Glomerular visceral epithelial cell (primary cell): ENCODE measurements at regions not wholly inside any gene's neighbourhood (a gene's known extent, or its start where the extent isn't known, plus 50 kb on each side); places are given as distances from the start of the nearest gene placed in this dataset.

Source experiments
- DNase-seq: peaks from one replicate; pipeline ENCODE4 v3.0.0-alpha.2; 2016; ENCODE audit errors: extremely low spot score

DNA sequence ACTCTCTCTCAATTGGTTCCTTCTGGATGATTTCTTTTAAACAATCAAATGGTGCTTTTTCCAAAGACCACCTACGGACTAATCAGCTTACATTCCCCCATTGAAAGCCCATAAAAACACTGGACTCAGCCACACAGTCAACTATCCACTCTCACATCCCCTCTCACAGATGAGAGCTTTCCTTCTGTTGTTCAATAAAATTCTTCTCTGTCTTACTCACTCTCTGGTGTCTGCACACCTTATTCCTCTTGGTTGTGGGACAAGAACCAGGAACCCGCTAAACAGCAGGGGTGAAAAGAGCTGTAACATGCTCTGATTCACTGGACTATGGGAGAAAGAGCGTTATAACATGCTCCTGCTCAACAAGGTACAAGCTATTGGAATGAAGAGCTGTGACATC lies 2896.2 kb downstream of the PCDH9 start:
- no peak for DNase-seq

- DNase-seq: peak; percentile 22
Observed at GRCh38 chr13:64332048-64332447, 2898.1 kb downstream of the PCDH9 start.

GRCh38 chr13:64327505-64328194 lies 2902.5 kb downstream of the PCDH9 start:
- DNase-seq: no peak

DNA sequence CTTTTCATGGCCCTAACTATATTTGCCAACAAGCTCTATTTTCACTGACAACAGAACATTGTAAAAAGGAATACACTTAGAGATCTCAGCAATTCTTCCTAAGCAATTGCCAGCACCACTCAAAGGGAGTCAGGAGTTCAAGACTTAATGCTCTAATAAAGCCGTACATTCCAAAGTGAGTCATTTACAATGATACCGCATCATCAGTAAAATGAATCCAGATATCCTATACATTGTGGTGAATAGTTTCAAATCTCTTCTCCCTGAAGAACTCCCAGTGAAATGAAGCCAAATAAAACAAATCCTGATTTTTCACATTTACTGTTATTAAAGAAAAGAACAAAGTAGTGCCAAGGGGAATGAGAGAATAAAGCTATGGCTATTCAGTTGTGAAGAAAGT lies 2898.7 kb upstream of the PCDH20 start:
- DNase-seq: no peak

DNA sequence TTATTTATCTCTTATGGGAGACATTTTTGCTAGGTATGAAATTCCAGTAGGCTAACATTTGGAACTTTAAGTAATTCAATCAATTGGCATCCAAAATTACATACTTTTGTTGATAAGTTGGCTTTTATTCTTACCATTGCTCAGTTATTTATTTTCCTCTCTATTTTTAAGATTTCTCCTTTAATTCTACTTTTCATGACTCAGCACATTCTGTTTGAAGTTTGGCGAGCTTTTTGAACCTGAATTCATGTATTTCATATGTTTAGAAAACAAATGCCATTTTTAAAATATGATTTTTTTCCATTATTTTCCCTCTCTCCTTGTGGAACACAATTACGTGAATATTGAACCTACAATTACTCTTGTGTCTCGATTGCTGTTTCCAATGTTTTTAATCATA lies 2896.3 kb upstream of the PCDH20 start:
- no peak for DNase-seq

DNA sequence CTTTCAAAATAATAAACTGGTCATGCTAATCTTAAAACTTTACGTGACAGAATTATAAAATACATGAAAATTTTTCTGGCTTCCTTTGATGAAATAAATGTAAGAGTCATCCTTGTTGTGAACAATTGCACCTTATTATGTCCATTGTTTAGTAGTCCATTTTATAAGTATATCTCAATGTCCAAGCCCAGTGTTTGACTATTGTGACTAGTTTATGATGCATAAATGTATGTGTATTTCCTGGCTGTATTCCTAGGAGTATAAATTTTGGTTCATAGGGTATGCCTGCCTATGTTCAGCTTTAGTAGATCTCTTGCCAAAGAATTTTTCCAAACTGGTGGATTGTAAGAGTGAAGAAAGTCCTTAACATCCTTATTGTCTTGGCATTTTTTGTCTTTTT lies 2895.5 kb upstream of the PCDH20 start:
- DNase-seq: no peak

- no peak for DNase-seq
Observed at GRCh38 chr13:64305246-64305645, 2889.6 kb upstream of the PCDH20 start.

GRCh38 chr13:64300239-64300638 lies 2884.6 kb upstream of the PCDH20 start:
- no peak for DNase-seq

GRCh38 chr13:64293923-64294322 lies 2878.3 kb upstream of the PCDH20 start:
- no peak for DNase-seq

- no peak for DNase-seq
Observed at GRCh38 chr13:64289702-64290101, 2874.1 kb upstream of the PCDH20 start.

DNA sequence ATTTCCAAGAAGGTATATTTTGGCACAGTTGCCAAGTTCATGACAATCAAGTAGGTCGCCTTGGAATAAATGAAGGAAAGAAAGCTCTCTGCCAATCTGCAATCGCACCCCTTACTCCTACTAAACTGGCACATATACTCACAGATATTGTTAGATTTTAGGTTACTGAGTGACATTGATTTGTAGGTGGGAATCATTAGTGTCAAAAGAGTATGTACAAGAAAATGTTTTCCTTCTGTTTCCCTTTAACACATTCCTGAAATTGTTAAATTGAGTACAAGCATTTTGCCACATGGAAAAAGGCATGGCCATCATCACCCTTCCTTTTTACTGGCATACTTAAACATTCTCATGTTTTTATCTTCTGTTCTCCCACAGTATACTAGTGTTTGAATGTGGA lies 2868.3 kb upstream of the PCDH20 start:
- no peak for DNase-seq

DNA sequence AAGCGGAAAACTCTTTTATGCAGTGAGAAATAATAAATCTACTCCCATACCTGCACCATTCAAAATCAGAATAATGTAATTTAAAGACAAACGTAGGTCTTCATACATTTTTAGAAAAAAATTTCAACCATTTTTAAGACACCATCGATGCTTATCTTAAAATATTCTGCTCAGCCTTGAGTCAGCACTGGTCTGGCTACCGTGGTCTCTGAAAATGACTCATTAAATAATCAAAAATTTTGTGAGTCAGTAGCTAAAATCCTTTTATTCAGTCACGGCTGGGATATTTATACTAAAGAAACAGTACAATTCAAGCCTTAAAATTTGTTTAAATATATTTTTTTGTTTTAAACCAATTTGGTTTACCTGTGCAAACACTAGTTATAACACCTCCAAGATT lies 2862.8 kb upstream of the PCDH20 start:
- DNase-seq: peak; percentile 38

DNA sequence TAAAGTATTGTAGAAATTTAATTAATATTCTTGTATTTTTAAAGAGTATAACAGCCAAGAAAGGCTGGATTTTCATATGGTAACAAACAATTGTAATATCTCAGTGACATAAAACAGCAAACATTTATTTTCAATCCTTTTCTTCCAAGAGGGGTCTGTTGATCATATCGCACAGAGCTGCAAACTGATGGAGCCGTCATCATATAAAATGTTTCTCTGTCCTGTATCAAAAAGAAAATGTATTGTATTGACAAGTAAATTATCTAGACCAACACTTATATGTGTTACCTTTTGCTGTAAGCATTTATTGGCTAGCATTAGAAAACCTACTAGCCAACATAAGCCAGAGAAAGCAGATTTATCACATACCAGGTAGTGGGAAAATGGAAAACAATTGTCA lies 2861.4 kb upstream of the PCDH20 start:
- no peak for DNase-seq

GRCh38 chr13:64276232-64276631 lies 2860.6 kb upstream of the PCDH20 start:
- no peak for DNase-seq

DNA sequence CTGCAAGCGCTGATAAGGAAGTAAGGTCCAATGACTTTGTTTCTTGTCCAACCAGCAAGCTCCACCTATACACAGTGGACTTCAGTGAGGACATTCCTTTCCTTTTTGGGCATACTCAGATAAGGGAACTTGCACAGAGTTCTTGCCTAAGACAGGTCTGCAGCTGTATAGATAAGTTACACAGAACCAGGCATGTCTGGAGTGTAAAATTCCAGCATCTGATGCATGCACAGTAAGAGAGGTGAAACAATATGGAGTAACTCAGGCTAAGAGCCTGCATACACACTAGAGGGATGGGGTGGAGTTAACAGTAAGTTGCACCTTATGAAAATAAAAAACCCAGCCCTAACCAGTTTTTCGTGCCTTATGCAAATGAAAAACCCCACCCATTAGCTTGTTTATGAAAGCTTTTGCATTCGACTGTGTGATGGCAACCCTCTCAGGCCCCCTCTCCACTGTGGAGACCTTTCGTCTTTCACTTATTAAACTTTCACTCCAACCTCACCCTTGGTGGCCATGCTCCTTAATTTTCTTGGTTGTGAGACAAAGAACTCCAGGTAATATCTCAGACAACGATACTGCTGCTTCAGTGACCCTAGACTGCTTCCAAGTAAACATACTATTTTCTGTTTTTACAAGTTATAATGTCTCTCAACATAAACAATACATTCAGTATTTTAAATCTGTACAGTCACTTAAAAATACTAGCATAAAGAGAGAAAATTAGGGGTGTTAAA lies 2859.0 kb upstream of the PCDH20 start:
- no peak for DNase-seq

DNA sequence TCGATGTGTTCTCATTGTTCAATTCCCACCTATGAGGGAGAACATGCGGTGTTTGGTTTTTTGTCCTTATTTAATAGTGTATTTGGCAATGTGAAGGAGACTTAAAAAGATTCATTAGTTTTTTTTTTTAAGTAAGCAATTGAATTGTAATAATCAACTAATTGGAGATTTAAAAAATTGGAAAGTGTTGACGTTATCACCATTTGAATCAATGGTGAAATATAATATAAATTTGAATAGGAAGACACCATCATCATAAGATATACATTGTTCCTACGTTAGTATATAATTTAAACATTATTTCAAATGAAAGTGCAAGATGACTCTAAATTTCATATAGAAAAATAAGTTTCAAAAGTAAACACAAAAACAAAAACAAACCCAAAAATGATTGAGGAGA lies 2858.1 kb upstream of the PCDH20 start:
- no peak for DNase-seq

- DNase-seq: no peak
Observed at GRCh38 chr13:64272681-64273080, 2857.0 kb upstream of the PCDH20 start.

DNA sequence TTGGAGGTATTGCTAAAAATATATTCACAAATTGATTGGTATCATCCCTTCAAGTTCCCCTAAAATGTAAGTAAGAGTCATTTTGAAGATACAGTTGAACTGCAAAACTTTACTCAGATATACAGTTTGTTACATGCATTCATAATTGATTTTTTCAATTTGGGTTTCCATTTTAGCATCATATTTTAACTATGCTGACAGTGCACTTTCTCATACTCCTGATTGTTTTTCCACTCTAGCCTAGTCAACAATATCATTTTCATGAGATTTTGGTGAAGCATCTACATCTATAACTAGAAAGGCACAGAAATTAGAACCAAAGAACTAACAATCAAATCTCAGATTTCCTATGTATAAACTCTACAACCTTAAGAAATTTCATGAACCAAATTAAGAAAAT lies 2850.4 kb upstream of the PCDH20 start:
- no peak for DNase-seq

DNA sequence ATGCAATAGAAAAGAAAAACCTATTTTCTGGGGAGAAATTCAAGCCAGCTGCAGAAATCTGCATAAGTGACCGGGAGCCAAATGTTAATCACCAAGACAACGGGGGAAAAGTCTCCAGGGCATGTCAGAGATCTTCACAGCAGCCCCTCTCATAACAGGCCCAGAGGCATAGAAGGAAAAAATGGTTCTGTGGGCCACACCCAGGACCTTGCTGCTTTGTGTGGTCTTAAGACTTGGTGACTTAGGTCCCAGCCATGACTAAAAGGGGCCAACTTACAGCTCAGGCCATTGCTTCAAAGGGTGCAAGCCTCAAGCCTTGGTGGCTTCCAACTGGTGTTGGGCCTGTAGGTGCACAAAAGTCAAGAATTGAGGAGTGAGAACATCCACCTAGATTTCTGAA lies 2847.6 kb upstream of the PCDH20 start:
- DNase-seq: no peak

GRCh38 chr13:64256751-64257150 lies 2841.1 kb upstream of the PCDH20 start:
- DNase-seq: no peak

DNA sequence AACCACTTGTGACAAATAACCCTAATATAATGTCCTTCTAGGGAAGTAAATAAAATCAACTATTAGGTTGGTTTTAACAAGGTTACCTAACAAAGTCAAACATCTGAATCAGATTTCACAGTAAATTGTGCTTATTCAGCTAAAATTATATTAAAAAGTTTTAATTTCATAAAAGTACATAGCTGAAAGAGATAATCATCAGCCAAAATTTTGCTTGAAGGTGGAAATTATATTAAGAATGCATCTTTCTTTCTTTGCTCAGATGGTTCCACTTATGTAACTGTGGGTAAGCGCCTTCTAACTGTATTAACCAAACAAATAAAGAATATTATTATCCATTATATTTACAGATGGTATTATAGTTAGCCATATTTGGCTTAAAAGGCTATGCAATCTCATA lies 2840.3 kb upstream of the PCDH20 start:
- no peak for DNase-seq

DNA sequence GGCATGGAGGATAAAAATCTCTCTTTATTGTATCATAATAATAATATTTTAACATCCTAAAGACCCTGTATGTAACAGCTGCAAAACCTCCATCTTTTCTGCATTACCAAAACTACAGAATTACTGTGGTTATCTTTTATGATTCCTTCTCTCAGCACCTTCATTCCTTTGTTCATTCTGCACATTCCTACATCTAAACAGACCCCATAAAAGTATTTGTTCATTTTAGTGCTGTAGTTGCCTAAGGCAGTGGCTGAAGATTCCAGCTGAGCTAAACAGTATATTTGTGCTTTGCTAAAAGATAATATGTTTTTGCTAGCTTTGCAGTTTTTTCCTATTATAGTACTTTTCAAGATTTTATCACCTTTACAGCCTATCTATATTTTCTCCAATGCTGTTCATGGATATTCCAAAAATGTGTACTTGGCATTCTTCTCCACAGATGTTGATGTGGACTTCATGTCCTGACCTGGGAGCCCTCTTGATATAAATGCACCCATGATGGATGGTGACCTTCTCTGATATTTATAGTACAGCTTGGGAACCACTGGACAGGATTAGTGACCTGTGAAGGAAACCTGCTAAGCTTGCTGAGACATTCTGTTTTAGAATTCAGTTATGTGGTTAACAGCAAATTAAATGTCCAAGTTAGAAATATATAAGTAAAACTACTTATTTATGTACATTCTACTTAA lies 2832.9 kb upstream of the PCDH20 start:
- no peak for DNase-seq

GRCh38 chr13:64239372-64239771 lies 2823.7 kb upstream of the PCDH20 start:
- DNase-seq: peak; percentile 43
